ENCODE measurements at regions not wholly inside any gene's neighbourhood (a gene's known extent, or its start where the extent isn't known, plus 50 kb on each side); places are given as distances from the start of the nearest gene placed in this dataset.

GRCh38 chr6:10210052-10210451 lies 204.8 kb downstream of the TFAP2A start:
- no peak for TF ChIP-seq CTCF (IDR thresholded peaks at IDR 0.05)
- no peak for TF ChIP-seq SIN3A (IDR thresholded peaks at IDR 0.05; ENCODE audit: borderline replicate concordance, insufficient read depth, low read depth, low read length)
- TF ChIP-seq, protein P1, sequence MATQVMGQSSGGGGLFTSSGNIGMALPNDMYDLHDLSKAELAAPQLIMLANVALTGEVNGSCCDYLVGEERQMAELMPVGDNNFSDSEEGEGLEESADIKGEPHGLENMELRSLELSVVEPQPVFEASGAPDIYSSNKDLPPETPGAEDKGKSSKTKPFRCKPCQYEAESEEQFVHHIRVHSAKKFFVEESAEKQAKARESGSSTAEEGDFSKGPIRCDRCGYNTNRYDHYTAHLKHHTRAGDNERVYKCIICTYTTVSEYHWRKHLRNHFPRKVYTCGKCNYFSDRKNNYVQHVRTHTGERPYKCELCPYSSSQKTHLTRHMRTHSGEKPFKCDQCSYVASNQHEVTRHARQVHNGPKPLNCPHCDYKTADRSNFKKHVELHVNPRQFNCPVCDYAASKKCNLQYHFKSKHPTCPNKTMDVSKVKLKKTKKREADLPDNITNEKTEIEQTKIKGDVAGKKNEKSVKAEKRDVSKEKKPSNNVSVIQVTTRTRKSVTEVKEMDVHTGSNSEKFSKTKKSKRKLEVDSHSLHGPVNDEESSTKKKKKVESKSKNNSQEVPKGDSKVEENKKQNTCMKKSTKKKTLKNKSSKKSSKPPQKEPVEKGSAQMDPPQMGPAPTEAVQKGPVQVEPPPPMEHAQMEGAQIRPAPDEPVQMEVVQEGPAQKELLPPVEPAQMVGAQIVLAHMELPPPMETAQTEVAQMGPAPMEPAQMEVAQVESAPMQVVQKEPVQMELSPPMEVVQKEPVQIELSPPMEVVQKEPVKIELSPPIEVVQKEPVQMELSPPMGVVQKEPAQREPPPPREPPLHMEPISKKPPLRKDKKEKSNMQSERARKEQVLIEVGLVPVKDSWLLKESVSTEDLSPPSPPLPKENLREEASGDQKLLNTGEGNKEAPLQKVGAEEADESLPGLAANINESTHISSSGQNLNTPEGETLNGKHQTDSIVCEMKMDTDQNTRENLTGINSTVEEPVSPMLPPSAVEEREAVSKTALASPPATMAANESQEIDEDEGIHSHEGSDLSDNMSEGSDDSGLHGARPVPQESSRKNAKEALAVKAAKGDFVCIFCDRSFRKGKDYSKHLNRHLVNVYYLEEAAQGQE (IDR thresholded peaks at IDR 0.05; ENCODE audit: insufficient read depth in 1 of 2, low read depth in 2 of 2, low read length in 1 of 2): no peak
- TF ChIP-seq POLR2AphosphoS5 (IDR thresholded peaks at IDR 0.05; ENCODE audit: low read depth, low read length): no peak

Data from Panc1 (cell line).